D721Med (cell line): ENCODE measurements at regions not wholly inside any gene's neighbourhood (a gene's known extent, or its start where the extent isn't known, plus 50 kb on each side); places are given as distances from the start of the nearest gene placed in this dataset.

Source experiments
- DNase-seq: peaks from one replicate; pipeline ENCODE4 v3.0.0; 2011; ENCODE audit warnings: low spot score; ENCODE audit not compliant: insufficient read length
- FAIRE-seq: peaks from 2 replicates; lab custom pipeline; 2011; peaks lifted over from hg19 to GRCh38; lab: Jason Lieb, UNC
- TF ChIP-seq, protein P1 (sequence below): IDR thresholded peaks from 2 replicates; pipeline ENCODE4 v1.5.1; 2012; ENCODE audit warnings: mild to moderate bottlenecking, control low read depth; ENCODE audit not compliant: insufficient read depth; ENCODE audit errors: missing control alignments

DNA sequence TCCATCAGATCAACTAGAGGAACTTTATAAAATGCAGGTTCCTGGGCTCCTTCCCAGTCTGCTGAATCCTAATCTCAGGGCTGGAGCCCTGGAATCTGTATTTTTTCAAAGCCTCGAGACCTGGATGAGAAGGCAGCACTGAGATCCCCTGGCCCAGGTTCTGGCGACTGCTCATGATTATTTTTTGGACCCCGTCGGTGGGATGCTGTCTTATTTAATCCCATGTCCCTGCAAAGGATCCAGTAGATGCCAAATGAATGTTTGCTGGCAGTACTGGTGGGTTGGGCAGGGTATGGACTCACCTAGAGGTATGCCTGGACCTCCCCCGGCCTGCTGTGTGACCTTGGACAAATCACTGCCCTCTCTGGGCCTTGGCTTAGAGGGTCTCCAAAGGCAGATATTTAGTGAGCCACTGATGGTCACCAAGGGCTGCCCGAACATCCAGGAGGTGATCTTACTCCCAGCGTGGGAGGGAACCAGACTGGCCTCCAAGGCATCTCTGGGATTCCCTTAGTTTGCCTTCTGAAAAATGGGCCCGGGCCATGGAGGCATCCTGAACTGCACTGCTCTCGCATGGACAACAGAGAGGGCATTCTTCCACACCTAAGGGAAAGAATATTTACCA lies 91.6 kb upstream of the RUNX3 start:
- DNase-seq (no peak), FAIRE-seq (no peak)
- TF ChIP-seq, protein P1, sequence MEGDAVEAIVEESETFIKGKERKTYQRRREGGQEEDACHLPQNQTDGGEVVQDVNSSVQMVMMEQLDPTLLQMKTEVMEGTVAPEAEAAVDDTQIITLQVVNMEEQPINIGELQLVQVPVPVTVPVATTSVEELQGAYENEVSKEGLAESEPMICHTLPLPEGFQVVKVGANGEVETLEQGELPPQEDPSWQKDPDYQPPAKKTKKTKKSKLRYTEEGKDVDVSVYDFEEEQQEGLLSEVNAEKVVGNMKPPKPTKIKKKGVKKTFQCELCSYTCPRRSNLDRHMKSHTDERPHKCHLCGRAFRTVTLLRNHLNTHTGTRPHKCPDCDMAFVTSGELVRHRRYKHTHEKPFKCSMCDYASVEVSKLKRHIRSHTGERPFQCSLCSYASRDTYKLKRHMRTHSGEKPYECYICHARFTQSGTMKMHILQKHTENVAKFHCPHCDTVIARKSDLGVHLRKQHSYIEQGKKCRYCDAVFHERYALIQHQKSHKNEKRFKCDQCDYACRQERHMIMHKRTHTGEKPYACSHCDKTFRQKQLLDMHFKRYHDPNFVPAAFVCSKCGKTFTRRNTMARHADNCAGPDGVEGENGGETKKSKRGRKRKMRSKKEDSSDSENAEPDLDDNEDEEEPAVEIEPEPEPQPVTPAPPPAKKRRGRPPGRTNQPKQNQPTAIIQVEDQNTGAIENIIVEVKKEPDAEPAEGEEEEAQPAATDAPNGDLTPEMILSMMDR, result no peak

DNA sequence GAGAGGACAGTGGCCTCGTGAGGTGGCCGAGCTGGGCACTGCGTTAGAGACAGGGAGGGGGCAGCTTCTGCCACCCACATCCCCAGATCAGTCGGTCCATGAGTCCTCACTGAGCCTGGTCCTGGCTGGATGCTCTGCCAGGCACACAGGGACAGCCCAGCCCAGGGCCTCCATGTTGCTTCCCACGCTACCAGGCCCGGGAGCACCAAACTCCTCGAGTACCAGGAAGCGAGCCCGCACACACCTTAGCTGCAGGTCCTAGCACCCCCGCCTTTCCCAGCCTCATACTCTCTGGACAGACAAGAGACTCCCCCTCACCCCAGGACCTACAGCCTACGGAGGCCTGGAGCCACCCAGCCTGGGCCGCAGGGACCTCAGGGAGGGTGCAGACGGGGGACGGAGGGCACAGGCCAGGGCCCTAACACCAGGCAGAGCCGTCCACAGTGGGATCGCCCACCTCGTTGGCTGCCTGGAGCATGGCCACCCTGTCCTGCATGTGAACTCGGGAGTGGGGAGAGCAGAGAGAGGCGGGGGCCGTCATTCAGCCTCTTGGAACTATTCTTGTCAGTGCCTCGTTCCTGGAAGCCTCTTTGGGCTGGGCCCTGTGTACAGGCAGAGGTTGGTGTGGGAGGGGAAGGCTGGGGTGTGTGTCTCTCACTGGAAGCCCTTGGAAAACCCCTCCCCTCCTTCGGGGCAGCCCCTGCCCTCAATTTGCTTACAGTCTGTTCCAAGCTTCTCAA lies 90.9 kb upstream of the RUNX3 start:
- no peak for FAIRE-seq
- no peak for DNase-seq
- TF ChIP-seq, protein P1, result no peak

DNA sequence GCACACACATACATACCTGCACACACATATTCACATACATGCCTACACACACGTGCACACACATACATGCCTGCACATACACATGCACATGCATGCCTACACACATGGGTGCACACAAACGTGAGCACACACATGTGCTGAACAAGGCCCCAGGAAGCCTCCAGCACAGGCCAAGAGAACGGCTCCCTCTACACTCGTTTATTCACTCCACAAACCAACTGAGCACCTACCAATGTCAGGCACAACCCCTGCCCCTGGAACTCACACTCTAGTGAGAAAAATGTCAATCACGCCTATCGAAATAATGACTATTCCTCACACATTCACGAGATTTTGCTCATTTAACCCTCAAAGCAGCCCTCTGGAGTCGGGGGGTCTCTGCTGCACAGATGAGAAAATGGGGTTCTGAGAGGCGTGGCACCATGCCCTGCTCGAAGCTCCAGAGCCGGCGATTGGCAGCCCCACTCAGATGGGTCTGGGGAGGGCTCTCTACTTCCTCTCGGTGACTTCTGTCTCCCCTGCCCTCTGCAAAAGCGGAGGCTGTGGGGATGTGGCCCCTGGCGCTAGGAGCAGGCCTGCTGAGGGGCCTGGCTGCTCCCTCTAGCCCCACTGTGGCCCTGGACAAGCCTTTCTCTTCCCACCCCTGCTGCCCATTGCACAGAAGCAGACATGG lies 90.2 kb upstream of the RUNX3 start:
- TF ChIP-seq, protein P1, result no peak
- FAIRE-seq, result no peak
- DNase-seq, result no peak

DNA sequence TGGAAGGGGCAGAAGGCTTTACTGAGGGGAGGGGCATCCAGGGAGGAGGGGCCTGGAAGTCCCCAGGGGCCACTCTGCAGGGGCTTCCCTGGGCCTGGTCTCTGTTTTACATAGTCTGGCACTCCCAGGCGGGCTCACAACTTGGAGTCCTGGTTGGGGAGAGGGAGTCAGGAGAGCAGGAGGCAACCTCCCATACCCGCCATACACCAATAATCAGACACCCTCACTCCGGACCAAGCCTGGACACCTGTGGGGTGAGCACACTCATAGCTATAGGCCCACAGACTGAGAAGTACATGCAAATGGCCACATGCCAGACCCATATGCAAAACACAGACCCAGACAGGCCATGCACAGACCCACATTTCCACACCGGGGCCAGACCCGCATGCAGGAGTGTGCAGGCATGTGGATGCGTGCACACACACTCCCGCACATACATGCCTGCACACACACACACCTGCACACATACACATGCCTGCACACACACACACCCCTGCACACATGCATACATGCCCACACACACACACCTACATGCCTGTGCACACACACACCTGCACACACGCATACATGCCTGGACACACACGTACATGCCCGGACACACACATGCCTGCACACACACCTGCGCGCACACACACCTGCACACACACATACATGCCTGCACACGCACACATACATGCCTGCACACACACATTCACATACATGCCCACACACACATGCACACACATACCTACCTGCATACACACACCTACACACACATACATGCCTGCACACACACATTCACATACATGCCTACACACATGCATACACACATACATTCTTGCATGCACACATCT lies 89.5 kb upstream of the RUNX3 start:
- TF ChIP-seq, protein P1, result no peak
- no peak for DNase-seq
- FAIRE-seq, result no peak

DNA sequence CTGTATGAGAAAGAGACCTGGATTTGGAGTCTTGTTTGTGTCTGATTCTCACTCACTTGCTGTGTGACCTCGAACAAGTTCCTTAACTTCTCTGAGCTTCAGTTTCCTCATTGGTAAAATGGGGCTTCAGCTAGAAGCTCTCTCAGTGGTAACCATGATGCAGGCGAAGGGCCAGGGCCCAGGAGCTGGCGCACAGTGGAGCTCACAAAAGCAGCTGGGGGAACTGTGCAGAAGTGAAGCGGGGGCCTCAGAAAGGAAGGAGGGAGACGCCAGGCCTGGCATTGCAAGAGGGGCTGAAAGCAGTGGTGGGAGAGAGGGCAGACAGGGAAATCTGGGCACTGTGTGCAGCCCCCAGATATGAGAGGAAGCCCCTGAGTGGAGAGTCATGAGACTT lies 88.9 kb upstream of the RUNX3 start:
- FAIRE-seq, result no peak
- TF ChIP-seq, protein P1, result no peak
- DNase-seq, result no peak

DNA sequence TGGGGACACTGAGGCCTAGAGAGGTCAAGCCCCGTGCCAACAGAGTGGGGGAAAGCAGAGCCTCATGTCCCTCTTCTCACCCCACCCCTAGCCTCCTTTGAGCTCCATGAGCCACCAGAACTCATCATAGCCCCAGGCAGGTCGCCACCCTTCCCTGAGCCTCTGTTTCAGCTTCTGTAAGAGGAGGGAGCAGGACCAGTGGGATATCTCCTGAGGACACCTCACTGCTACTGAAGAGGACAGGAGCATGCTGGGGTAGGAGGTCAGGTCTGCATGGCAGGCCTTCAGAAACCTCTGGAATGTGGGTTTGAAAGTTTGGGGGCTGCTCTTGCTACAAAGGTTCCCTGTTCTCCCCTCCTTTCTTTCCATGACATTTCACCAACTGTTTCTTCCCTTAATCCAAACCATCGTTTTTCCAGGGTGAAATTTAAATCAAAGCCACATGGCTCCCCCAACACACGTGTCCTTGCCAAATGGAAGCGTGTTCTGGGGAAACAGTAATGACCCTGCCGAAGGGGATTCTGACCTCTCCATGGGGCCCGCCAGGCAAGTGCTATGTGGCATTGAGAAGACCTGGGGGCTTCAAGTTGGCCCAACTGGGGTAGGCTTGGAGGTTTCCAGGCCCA lies 88.1 kb upstream of the RUNX3 start:
- FAIRE-seq (no peak), DNase-seq (no peak)
- TF ChIP-seq, protein P1, result no peak
